ENCODE measurements at regions not wholly inside any gene's neighbourhood (a gene's known extent, or its start where the extent isn't known, plus 50 kb on each side); places are given as distances from the start of the nearest gene placed in this dataset.

GRCh38 chr1:222161676-222162075, 386.2 kb downstream of the HHIPL2 start:
- DNase-seq = no peak

GRCh38 chr1:222157612-222158011, 390.3 kb downstream of the HHIPL2 start:
- no peak for DNase-seq

GRCh38 chr1:222140206-222140605, 398.3 kb upstream of the DUSP10 start:
- DNase-seq = no peak

DNA sequence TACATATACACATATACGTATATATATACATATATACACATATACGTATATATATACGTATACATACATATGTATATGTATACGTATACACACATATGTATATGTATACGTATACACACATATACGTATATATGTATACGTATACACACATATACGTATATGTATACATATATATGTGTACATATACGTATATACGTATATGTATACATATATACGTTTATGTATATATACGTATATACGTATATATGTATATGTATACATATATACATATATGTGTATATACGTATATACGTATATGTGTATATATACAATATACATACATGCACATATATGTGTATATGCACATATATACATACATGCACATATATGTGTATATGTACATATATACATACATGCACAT, 396.2 kb upstream of the DUSP10 start:
- no peak for DNase-seq

DNA sequence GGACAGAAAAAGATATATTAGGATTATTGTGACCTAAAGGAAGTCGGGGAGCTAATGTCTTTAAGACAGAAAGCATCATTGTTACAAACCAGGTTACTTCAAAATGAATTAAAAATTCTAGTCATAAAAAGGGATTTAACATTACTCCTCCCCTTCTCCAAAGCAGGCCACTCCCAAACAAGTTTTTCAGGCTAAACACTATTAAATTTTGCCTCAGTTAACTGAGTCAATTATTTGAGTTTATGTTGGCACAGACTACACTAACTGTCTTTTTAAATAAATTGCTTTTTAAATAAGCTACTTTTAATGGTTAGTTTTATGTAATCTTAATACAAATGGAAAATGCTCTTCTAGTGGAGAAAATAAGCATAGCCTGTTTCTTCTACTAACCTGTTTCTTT, 395.0 kb upstream of the DUSP10 start:
- no peak for DNase-seq

DNA sequence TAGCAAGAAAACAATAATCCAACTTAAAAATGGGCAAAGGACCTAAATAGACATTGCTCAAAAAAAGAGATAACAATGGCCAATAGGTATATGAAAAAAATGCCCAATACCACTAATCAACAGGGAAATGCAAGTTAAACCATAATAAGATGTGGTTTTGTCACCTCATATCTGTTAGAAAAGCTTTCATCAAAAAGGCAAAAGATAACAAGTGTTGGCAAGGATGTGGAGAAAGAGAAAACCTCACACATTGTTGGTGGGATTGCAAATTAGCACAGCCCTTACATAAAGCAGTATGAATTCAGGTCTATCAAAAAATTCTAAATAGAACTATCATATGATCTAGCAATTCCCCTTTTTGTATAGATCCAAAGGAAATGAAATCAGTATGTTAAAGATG, 387.2 kb upstream of the DUSP10 start:
- DNase-seq = no peak

DNA sequence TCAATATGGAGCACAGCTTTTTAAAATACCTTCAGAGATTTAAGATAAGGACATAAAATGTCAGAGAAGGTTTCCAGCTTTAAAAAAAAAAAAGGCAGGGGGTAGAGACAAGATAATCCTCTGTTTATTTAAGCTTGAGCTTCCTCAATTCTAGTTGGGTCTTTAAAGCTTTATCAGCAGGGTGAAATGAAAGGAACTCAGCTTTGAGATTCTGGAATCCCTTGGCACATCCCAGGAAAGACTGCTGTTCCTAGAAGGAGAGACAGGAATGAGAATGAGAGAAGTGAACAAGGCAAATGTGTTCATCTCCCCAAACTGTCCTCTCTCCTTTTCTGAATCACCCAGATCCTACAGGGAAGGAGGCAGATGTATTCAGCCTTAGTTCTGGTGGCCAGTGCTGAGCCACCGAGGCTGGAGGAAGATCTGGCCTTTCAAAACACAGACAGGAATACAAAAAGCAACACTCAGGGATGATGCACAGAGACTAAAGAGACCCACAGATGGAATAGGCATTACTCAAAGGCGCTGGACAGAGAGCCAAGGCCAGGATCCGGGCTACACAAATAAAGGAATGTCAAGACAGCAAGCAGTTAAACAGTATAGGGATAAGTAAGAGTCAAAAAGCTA, 385.8 kb upstream of the DUSP10 start:
- DNase-seq = no peak

DNA sequence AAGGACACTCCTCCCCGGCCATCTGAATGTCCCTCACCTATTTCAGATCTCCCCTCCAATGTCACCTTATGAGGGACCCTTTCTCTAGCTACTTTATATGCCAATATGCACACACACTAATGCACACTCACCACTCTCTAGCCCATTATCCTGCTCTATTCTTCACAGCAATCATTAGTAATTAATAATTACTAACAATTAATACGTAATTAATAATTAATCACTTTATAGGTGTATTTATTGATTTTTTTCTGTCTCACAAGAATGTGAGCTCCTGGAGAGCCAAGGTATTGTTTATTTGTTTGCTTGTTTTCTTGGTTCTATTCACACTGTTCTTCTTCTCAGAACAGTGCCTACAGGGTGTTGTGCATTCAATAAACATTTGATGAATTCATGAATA, 385.2 kb upstream of the DUSP10 start:
- no peak for DNase-seq

DNA sequence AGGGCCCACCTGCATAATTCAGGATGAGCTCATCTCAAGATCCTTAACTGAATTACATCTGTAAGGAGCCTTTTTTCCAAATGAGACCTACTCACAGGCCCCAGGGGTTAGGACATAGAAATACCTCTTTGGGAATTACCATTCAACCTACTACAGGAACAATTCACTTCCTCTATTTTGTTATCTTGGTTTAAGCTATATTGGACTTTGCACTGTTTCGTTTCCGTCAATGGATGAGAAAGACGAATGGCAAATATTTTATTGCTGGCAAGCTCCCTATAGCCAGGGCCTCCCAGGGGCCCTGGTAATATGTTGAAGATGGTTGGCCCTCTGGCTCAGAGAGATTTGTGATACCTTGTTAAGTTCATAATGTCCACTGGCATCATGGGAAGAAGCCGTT, 384.2 kb upstream of the DUSP10 start:
- no peak for DNase-seq

DNA sequence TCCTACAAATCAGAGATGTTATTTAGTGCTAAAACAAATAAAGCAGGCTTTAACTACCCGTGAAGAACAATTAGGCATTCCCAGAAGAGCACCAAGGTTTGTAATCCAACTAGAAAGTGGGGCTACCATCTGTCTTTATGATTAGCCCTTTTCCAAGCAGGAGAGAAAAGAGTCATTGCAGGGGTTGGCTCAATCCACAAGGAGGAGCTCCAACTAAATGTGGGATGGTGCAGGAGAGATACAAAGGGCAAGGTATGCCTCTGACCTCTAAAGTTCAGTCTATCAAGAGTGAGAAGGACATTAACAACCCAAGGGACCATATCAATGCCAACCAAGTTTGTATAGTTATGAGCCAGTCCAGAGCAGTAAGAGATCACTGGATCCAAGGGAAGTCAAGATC, 382.7 kb upstream of the DUSP10 start:
- DNase-seq = no peak

DNA sequence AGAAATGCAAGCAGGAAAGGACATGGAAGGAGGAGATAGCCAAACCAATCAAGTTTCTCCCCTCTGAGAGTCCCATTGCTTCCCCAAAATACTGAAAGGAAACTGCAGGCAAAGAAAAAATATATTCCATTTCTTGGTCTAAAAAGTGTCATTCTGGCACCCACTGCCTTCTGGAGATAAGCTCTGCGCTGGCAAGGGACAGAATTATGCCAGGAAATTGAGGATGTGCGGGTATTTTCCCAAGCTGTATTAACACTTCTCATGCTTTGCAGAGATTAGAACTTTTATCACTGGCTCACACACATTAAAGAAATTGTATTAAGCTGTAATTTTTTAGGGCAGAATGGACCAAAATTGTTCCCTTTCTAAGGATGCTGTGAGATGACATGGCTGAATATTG, 381.2 kb upstream of the DUSP10 start:
- no peak for DNase-seq

DNA sequence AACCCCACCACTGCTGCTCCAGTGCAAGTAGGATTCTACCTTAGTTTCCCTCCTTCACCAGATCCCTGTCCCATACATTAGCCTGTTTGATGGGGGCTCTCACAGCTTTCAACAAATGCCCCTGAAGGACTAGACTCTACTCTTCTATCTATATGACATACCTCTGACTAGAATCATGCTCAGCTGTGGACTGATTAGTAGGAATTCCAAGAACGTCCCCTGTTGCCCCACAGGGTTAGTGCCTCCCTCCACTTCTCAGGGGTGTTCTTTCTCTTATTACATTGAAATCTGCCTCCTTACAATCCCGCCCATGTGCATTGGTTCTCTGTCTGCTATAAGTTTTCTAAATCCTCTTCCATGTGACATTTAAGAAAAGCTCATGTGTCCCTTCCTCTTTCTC, 375.9 kb upstream of the DUSP10 start:
- no peak for DNase-seq

DNA sequence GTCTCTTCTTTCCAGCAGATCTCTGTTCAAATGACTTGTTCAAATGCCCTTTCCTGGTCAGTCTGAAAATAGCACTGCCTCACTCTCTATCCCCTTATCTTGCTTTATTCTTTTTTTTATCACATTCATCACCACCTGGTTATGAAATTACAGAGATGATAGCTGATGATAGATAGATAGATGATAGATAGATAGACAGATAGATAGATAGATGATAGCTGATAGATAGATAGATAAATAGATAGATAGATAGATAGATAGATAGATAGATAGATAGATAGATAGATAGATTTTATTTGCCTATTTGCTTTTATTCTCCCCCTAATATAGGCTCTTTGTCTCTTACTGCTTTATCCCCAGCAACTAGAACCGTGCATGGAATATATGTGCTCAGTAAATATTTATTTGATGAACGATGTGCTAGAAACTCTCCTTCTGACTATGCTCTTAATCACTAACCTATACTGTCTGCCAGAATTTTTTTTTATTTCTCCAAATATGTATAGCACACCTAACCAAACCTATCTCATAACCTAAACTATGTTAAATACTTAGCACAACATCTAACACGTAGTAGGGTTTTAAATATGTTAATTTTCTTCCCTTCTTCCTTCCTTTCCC, 372.8 kb upstream of the DUSP10 start:
- no peak for DNase-seq

GRCh38 chr1:222109836-222110235, 367.9 kb upstream of the DUSP10 start:
- no peak for DNase-seq

DNA sequence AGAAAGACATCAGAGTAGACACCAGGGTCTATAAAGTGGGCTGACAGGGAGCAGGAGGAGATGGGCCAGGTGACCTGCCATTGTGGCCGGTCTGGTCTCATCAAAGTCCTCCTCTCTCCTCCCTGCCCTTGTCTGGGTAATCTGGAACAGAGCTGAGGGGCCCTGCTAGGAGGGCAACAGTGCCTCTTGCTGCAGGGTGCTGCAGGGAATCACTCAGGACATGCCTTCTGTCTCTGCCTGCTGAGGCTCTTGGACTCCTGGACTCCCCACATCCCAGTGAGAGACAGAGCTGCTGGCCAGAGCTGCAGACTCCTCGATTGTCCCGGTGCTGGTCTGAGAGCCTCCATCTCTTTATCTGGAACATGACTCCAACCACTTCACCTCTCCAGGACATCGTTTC, 366.1 kb upstream of the DUSP10 start:
- no peak for DNase-seq

- DNase-seq = no peak
Measured at GRCh38 chr1:222107267-222107666, 365.4 kb upstream of the DUSP10 start.

DNA sequence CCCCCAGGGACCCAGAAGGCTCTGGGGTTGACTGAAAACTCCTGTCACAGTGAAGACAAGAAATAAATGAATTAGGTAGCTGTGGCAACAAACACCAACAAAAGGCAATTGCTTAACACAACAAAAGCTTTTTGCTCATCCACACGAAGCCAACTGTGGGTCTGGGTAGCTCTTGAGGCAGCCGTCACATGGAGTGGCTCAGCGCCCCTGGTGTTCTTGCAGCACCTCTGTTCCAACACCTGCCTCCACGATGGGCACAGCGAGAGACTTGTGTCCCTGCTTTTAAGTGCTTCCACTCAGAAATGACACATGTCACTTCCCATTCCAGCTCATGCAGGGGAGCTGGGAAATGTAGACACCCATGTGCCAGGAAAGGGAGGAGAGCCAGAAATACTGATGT, 364.5 kb upstream of the DUSP10 start:
- DNase-seq = no peak

- no peak for DNase-seq
Measured at GRCh38 chr1:222105861-222106260, 364.0 kb upstream of the DUSP10 start.

- DNase-seq = no peak
Measured at GRCh38 chr1:222105393-222105737, 363.5 kb upstream of the DUSP10 start.

GRCh38 chr1:222104694-222105392, 363.0 kb upstream of the DUSP10 start:
- DNase-seq = no peak

GRCh38 chr1:222104097-222104496, 362.2 kb upstream of the DUSP10 start:
- DNase-seq = no peak

- DNase-seq = no peak
Measured at GRCh38 chr1:222099746-222100145, 357.9 kb upstream of the DUSP10 start.

DNA sequence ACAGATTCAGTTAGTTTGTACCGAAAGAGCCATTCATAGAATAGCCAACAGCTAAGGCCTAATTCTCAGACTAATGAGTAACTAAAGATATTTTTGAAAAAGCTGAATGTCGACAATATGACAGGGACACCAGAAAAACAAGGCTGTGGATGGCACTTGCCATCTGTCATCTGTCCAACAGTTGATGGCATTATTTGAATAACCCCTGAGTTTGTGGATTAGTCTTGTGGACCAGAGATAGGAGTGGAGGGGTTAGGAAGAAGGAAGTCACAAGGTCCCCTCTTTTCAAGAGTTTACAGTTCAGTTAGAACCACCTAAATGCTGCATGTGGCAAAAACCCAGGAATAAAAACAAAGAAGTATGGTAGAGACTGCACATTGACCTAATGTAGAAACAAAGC, 356.5 kb upstream of the DUSP10 start:
- DNase-seq = no peak

DNA sequence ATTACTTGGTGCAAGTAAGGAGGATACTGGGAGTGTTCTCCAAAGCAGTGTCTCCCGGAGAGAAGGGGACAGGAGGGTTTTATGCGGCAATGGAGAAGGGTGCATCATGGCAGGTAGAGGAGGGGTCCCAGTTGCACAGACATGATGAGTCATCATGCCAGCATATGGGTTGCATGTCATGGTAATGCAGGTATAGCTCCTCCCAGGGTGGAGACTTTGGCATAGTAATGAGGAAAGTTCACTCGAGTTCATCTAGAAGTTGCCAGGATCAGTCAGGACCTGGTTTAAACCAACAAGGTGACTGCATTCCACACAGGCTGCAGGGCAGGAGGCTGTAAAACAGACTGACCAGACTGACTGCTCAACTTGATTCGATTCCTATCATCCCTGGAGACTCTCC, 355.7 kb upstream of the DUSP10 start:
- DNase-seq = no peak

- DNase-seq = no peak
Measured at GRCh38 chr1:222096883-222097282, 355.0 kb upstream of the DUSP10 start.
